GM18868 (cell line): ENCODE measurements at regions not wholly inside any gene's neighbourhood (a gene's known extent, or its start where the extent isn't known, plus 50 kb on each side); places are given as distances from the start of the nearest gene placed in this dataset.
A peak's percentile ranks its signal among the peaks of the same experiment; 100 is the strongest.

ENCODE experiments used
- ATAC-seq: cut with Tn5 transposase; IDR thresholded peaks from one replicate; pipeline ENCODE4 v1.9.1; 2021; ENCODE audit warnings: mild to moderate bottlenecking, moderate library complexity; ENCODE audit not compliant: unreplicated experiment

DNA sequence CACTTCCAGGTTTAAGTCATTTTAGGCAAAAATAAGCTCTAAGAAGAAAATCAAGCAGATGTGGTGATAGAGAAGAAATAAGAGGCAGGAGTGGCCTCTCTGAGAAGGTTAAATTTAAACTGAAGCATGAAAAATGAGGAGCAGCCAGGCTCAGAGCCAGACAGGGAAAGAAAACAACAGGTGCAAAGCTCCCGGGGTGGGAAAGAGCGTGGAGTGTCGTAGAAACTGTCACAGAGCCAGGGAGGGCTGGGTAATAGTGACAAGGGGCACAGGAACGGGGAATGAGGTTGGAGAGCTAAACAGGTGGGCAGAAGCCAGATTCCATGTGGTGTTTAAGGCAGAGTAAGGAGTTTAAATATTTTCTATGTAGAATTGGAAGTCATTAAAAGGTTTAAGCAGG, 132.1 kb upstream of the BLID start:
- no peak for ATAC-seq

DNA sequence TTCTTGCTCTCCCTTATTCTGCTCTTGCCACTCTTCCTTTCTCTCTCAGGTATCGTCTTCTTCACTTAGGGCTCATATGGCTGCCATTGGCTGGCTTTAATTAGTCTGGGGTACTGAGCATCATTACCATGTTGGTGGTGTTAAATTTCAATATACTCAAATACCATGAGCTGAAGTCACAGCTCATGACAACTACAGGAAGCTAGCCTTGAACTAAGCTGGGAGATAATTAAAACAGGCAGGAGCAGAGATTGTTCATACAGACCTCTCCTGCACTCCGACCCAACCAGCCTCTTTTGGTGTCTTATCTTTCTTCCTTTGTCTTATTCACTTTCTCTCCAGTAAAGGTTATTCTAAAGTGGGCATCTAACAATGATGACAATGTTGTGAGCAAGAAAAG, 130.9 kb upstream of the BLID start:
- no peak for ATAC-seq

- no peak for ATAC-seq
These were observed 126.7 kb upstream of the BLID start for GRCh38 chr11:122242731-122243130.

DNA sequence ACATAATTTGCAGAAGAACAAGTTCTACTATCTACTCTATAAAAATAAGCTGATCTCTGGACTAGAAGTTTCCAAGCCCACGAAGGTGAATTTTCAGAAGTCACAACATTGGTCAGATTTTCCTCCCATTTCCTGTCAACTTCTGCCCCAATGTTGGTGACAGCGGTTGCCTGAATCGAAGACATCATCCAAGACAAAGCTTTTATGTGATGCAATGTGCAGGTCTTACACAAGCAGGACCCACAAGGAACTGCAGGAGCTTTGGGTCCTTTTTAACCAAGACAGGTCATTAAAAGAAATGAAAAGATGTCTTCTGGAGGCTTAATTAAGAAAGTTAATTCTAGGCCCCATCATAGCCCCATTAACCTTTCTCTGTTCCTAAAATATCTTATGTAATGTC, 125.6 kb upstream of the BLID start:
- no peak for ATAC-seq

- ATAC-seq, result no peak
These were observed 124.6 kb upstream of the BLID start for GRCh38 chr11:122240638-122241037.

- no peak for ATAC-seq
These were observed 119.6 kb upstream of the BLID start for GRCh38 chr11:122235615-122236014.

DNA sequence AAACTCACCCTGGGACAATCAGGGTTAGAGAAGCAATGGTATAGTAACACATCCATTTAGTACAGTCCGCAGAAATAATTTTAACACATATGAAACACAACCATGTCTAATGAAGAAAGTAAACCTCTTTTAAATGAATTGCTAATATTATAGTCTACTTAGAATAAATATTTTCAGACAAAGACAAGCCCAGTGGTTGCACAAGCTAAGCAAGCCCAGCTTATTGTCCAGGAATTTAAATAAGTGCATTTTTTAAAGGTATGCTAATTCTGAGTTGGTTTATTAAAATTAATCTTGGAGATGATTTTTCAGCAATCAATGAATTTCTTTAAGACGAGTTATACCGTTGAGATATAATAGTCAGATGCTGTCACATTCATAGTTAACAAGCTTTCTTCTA, 118.8 kb upstream of the BLID start:
- no peak for ATAC-seq

DNA sequence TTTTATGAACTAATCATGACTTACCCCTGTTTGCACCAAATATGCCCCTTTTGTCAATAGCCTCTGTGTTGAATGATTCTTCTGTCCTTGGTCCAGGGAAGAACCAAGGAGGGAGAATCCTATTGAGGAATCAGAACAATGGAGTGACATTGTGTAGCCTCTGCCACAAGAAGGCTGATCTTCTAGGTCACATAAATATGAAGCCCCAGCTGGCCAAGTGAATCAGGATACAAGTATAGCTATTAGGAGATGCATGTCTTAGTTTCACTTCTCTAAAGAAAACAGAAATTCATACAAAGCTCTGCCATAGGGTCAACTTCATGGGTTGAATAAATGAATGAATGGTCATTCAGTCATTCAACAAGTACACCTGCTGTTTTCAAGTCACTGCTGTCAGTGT, 118.2 kb upstream of the BLID start:
- no peak for ATAC-seq

DNA sequence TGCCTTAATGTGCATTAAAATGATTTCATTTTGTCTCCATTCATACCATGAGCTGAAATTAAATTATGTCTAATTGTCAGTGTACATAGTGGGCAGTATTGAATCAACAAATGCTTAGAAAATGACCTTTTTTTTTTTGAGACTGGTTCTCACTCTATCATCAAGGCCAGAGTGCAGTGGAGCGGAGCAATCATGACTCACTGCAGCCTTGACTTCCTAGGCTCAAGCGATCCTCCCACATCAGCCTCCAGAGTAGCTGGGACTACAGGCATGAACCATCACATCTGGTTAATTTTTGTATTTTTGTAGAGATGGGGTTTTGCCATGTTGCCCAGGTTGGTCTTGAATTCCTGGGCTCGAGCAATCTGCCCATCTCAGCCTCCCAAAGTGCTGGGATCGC, 117.0 kb upstream of the BLID start:
- ATAC-seq, result no peak

DNA sequence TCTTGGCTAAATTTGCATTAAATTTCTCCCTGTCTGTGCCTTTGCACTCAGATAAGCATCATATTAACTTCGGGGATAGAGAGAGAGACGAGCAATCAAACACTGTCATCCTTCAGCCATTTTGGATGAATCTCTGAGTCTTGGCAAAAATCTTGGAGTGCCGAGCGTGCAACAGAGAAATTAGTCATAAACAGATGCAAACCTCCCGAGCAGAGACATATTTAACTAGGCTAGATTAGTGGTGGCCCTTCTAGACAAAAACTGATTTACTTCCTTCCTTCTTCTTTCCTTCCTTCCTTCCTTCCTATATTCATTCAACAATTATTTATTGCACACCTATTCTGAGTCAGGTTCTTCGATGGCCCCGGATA, 114.4 kb upstream of the BLID start:
- no peak for ATAC-seq

GRCh38 chr11:122229481-122230384, 113.7 kb upstream of the BLID start:
- ATAC-seq, result no peak

- no peak for ATAC-seq
These were observed 113.1 kb upstream of the BLID start for GRCh38 chr11:122229078-122229477.

DNA sequence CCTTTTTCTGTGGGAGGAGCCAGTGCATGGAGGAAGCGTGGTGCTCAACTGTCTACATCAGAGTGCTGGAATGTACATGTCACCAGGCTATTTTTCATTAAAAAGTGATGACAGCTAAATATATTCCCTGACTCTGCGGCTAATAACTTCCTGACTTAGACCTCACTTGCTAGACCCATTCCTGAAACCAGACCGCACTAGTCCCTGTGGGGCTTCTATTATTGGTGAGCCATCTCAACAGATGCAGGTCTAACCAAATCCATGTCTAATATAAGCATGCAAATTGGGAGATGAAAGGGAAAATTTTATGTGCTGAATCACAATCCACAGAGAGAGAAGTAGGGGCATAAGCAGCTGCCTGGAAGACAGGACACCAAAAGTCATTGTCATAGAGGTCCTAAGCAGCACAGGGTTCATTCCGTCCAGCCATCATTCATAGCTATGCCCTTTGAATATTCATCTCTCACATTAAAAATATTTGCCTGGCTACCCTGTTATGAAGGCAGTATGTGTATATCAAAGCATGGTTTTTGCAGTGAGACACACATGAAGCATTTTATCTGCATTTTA, 110.9 kb upstream of the BLID start:
- no peak for ATAC-seq

- no peak for ATAC-seq
These were observed 108.9 kb upstream of the BLID start for GRCh38 chr11:122224867-122225266.

DNA sequence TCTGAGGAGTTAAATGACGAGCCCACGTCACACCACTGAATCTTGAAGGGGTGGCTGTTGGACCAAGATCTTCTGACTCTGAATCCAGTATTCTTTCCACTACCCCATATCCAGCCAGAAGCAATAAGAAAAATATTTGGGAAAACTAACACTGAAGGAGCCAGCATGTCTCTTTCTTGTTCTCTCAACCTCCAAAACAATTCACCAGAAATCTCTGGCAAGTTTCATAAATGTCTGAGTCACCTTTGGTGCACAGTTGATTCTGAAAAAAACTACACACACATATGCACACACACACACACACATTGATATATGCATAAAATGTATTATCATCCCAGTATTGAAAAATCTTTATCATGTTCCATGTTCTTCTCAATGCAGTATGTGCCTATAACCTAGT, 104.3 kb upstream of the BLID start:
- no peak for ATAC-seq

DNA sequence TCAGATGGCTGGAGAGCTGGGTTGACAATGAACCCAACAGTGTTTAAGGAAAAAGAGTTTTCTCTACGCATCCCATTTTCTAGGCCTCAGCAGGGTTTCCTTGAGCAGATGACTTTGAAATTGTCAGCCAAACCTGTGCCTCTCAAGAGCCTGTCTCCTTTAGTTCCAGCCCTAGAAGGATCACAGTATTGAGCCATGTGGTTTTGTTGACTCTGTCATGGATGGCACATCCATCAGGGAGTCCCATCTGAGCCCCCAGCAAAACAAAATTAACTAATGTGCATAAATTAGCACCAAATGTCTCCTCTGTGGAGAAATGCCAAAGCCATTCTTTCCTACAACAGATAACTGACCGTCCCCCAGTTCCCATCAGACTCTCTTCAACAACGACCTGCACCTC, 103.8 kb upstream of the BLID start:
- ATAC-seq, result no peak

GRCh38 chr11:122215244-122215992, 99.4 kb upstream of the BLID start:
- peak; percentile 80 for ATAC-seq

- ATAC-seq, result no peak
These were observed 98.6 kb upstream of the BLID start for GRCh38 chr11:122214567-122214966.

- ATAC-seq, result no peak
These were observed 98.1 kb upstream of the BLID start for GRCh38 chr11:122214080-122214479.

DNA sequence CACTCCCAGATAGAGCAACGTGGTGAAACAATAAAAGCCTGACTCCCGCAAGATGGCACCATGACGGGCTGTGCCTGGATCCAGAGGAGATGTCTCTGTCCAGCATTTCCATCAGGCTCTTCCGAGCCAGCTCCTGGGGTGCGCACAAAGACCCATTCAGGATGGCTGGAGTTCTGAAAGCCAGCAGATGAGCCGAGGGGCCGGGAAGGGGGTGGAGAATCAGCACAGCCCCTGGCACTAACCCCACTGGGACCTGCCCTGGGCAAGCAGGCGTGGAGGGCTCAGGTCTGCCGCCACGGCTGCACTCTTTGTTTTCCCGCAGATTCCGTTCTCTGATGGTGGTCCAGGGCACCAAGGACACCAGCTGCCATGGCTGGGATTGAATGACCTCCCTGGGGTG, 97.2 kb upstream of the BLID start:
- no peak for ATAC-seq

DNA sequence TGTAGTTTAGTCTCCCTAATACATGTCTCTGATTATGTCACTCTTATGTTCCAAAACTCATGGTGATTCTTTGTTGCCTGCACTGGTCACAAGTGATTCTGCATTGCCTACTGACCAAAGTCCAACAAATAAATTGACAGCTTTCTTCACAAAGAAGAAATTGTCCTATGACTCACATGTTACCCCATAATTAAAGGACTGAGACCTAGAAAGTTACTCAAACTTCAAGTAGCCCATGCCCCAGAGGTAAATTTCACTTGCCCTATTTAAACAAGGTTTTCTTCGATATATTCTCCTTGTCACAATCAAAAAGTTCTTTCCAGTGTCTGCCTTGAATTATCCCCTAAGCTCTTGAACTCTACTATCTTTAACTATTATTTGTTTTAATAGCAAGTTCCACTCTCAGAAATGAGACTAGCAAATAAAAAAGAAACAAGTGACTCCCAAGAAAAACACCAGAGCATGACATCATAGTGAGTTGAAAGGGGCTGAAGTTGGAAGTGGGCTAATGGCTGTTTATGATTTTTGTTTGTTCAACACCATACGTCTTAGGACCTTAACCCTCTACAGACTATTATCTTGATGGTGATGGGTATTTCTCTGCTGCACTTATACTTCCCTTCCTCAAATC, 94.5 kb upstream of the BLID start:
- no peak for ATAC-seq
